Activated naive CD8-positive, alpha-beta T cell treated with anti-CD3 and anti-CD28 coated beads, Interleukin-2, amount 10 ng/mL, durations not matched to agents 7 days and 5 days (primary cell): ENCODE measurements at regions not wholly inside any gene's neighbourhood (a gene's known extent, or its start where the extent isn't known, plus 50 kb on each side); places are given as distances from the start of the nearest gene placed in this dataset.

Experiments used
- ATAC-seq: fragments of 150-1000 bp; cut with Tn5 transposase; one replicate; pipeline ENCODE4 v1.10.0; 2021; ENCODE audit warnings: low read depth, moderate library complexity
- POLR2A ChIA-PET: fragments of 350-600 bp; sonication (Branson Sonifier 250); formaldehyde crosslinking; loops from one replicate; lab custom pipeline; 2021; ENCODE audit warnings: antibody characterized with exemption; lab: Charles Lee
- DNase-seq: peaks from one replicate; pipeline ENCODE4 v3.0.0; 2021
- H3K27ac Mint-ChIP-seq: one replicate; pipeline ENCODE4 v1.8.0; 2022; ENCODE audit warnings: mild to moderate bottlenecking, mixed read lengths
- H3K27me3 Mint-ChIP-seq: one replicate; pipeline ENCODE4 v1.8.0; 2022; ENCODE audit warnings: mild to moderate bottlenecking, moderate library complexity, mixed read lengths
- H3K36me3 Mint-ChIP-seq: one replicate; pipeline ENCODE4 v1.8.0; 2021; ENCODE audit warnings: mild to moderate bottlenecking, mixed read lengths
- H3K4me1 Mint-ChIP-seq: one replicate; pipeline ENCODE4 v1.8.0; 2021; ENCODE audit warnings: mixed read lengths
- H3K4me3 Mint-ChIP-seq: one replicate; pipeline ENCODE4 v1.8.0; 2022; ENCODE audit warnings: mild to moderate bottlenecking, moderate library complexity, mixed read lengths
- H3K9me3 Mint-ChIP-seq: one replicate; pipeline ENCODE4 v1.8.0; 2021; ENCODE audit warnings: mixed read lengths

- no peak for ATAC-seq
- POLR2A ChIA-PET, result no interaction called here
- H3K9me3 Mint-ChIP-seq, result no peaks in the 10 kb centered on the region
Observed at GRCh38 chr1:71240656-71241055, 159.8 kb upstream of the ZRANB2 start.

GRCh38 chr1:71236503-71236902 lies 155.7 kb upstream of the ZRANB2 start:
- Mint-ChIP-seq H3K36me3 (no peaks in the 10 kb centered on the region), H3K4me3 (no peak overlapping the region), H3K27me3 (no peaks in the 10 kb centered on the region), H3K27ac (no peak overlapping the region), H3K4me1 (no peaks in the 10 kb centered on the region), H3K9me3 (no peaks in the 10 kb centered on the region)
- DNase-seq (no peak), ATAC-seq (no peak)
- POLR2A ChIA-PET, result no interaction called here

More at GRCh38 chr1:71240656-71241055, 159.8 kb upstream of the ZRANB2 start:
- Mint-ChIP-seq H3K36me3 (no peaks in the 10 kb centered on the region), H3K4me1 (no peaks in the 10 kb centered on the region), H3K27me3 (no peaks in the 10 kb centered on the region), H3K27ac (no peak overlapping the region), H3K4me3 (no peak overlapping the region)
- no peak for DNase-seq

- ATAC-seq, result no peak
- POLR2A ChIA-PET, result no interaction called here
- H3K4me1 Mint-ChIP-seq, result no peaks in the 10 kb centered on the region
Observed at GRCh38 chr1:71233645-71234044, 152.8 kb upstream of the ZRANB2 start.

GRCh38 chr1:71232786-71233185 lies 152.0 kb upstream of the ZRANB2 start:
- H3K4me3 Mint-ChIP-seq, result no peak overlapping the region
- no peaks in the 10 kb centered on the region for H3K36me3 Mint-ChIP-seq
- POLR2A ChIA-PET, result no interaction called here
- ATAC-seq, result no peak
- DNase-seq, result no peak
- no peaks in the 10 kb centered on the region for H3K27me3 Mint-ChIP-seq
- no peak overlapping the region for H3K27ac Mint-ChIP-seq
- no peaks in the 10 kb centered on the region for H3K4me1 Mint-ChIP-seq
- H3K9me3 Mint-ChIP-seq, result no peaks in the 10 kb centered on the region

More at GRCh38 chr1:71233645-71234044, 152.8 kb upstream of the ZRANB2 start:
- Mint-ChIP-seq H3K36me3 (no peaks in the 10 kb centered on the region), H3K27me3 (no peaks in the 10 kb centered on the region), H3K27ac (no peak overlapping the region), H3K4me3 (no peak overlapping the region), H3K9me3 (no peaks in the 10 kb centered on the region)
- no peak for DNase-seq

- H3K9me3 Mint-ChIP-seq, result no peaks in the 10 kb centered on the region
- POLR2A ChIA-PET, result no interaction called here
- H3K27ac Mint-ChIP-seq, result no peak overlapping the region
Observed at GRCh38 chr1:71232166-71232763, 151.4 kb upstream of the ZRANB2 start.

GRCh38 chr1:71231751-71232150 lies 150.9 kb upstream of the ZRANB2 start:
- POLR2A ChIA-PET, result interaction anchor here (0.7 kb wide), 1 partner anchor 1429 kb away, joined by 3 read pairs; no protein-coding TSS in a partner anchor
- no peaks in the 10 kb centered on the region for H3K36me3 Mint-ChIP-seq
- no peak overlapping the region for H3K4me3 Mint-ChIP-seq
- no peak overlapping the region for H3K27ac Mint-ChIP-seq
- H3K9me3 Mint-ChIP-seq, result no peaks in the 10 kb centered on the region
- no peaks in the 10 kb centered on the region for H3K27me3 Mint-ChIP-seq
- ATAC-seq (no peak), DNase-seq (no peak)
- H3K4me1 Mint-ChIP-seq, result no peaks in the 10 kb centered on the region

More at GRCh38 chr1:71232166-71232763, 151.4 kb upstream of the ZRANB2 start:
- Mint-ChIP-seq H3K27me3 (no peaks in the 10 kb centered on the region), H3K36me3 (no peaks in the 10 kb centered on the region), H3K4me3 (no peak overlapping the region), H3K4me1 (no peaks in the 10 kb centered on the region)
- ATAC-seq, result no peak
- DNase-seq, result no peak

GRCh38 chr1:71228742-71229365 lies 148.0 kb upstream of the ZRANB2 start:
- ATAC-seq (no peak), DNase-seq (no peak)
- POLR2A ChIA-PET, result no interaction called here
- H3K27me3 Mint-ChIP-seq, result no peaks in the 10 kb centered on the region
- H3K4me3 Mint-ChIP-seq, result no peak overlapping the region
- H3K36me3 Mint-ChIP-seq, result no peaks in the 10 kb centered on the region
- peaks cover 1% of the 10 kb centered on the region for H3K9me3 Mint-ChIP-seq
- H3K4me1 Mint-ChIP-seq, result no peaks in the 10 kb centered on the region
- H3K27ac Mint-ChIP-seq, result no peak overlapping the region

GRCh38 chr1:71228241-71228640 lies 147.4 kb upstream of the ZRANB2 start:
- Mint-ChIP-seq H3K4me3 (no peak overlapping the region), H3K9me3 (peaks cover 1% of the 10 kb centered on the region), H3K36me3 (no peaks in the 10 kb centered on the region), H3K27ac (no peak overlapping the region), H3K27me3 (no peaks in the 10 kb centered on the region), H3K4me1 (no peaks in the 10 kb centered on the region)
- POLR2A ChIA-PET, result no interaction called here
- ATAC-seq, result no peak
- no peak for DNase-seq

GRCh38 chr1:71224741-71225377 lies 144.0 kb upstream of the ZRANB2 start:
- DNase-seq (no peak), ATAC-seq (no peak)
- Mint-ChIP-seq H3K36me3 (no peaks in the 10 kb centered on the region), H3K4me3 (no peak overlapping the region), H3K27me3 (no peaks in the 10 kb centered on the region), H3K4me1 (no peaks in the 10 kb centered on the region), H3K9me3 (peaks cover 1% of the 10 kb centered on the region), H3K27ac (no peak overlapping the region)
- POLR2A ChIA-PET, result no interaction called here

- ATAC-seq (no peak), DNase-seq (no peak)
- Mint-ChIP-seq H3K27ac (no peak overlapping the region), H3K9me3 (peaks cover 1% of the 10 kb centered on the region), H3K36me3 (no peaks in the 10 kb centered on the region), H3K27me3 (no peaks in the 10 kb centered on the region), H3K4me1 (no peaks in the 10 kb centered on the region), H3K4me3 (no peak overlapping the region)
- POLR2A ChIA-PET, result no interaction called here
Observed at GRCh38 chr1:71223641-71224340, 143.0 kb upstream of the ZRANB2 start.

- H3K27ac Mint-ChIP-seq, result no peak overlapping the region
- DNase-seq (no peak), ATAC-seq (no peak)
- no peak overlapping the region for H3K4me3 Mint-ChIP-seq
- H3K27me3 Mint-ChIP-seq, result no peaks in the 10 kb centered on the region
- POLR2A ChIA-PET, result no interaction called here
- H3K4me1 Mint-ChIP-seq, result no peaks in the 10 kb centered on the region
- H3K36me3 Mint-ChIP-seq, result no peaks in the 10 kb centered on the region
- peaks cover 1% of the 10 kb centered on the region for H3K9me3 Mint-ChIP-seq
Observed at GRCh38 chr1:71222668-71223067, 141.8 kb upstream of the ZRANB2 start.

- Mint-ChIP-seq H3K9me3 (peaks cover 4% of the 10 kb centered on the region), H3K27ac (no peak overlapping the region), H3K4me3 (no peak overlapping the region), H3K27me3 (no peaks in the 10 kb centered on the region), H3K36me3 (no peaks in the 10 kb centered on the region), H3K4me1 (no peaks in the 10 kb centered on the region)
- ATAC-seq, result no peak
- POLR2A ChIA-PET, result no interaction called here
- DNase-seq, result no peak
Observed at GRCh38 chr1:71210718-71211117, 129.9 kb upstream of the ZRANB2 start.

- Mint-ChIP-seq H3K9me3 (no peaks in the 10 kb centered on the region), H3K4me1 (no peaks in the 10 kb centered on the region), H3K4me3 (no peak overlapping the region), H3K27ac (no peak overlapping the region), H3K36me3 (no peaks in the 10 kb centered on the region), H3K27me3 (peaks cover 5% of the 10 kb centered on the region)
- DNase-seq, result no peak
- ATAC-seq, result no peak
- POLR2A ChIA-PET, result no interaction called here
Observed at GRCh38 chr1:71203241-71203640, 122.4 kb upstream of the ZRANB2 start.
